Cardiac muscle cell (in vitro differentiated cells and primary cell): ENCODE measurements at regions not wholly inside any gene's neighbourhood (a gene's known extent, or its start where the extent isn't known, plus 50 kb on each side); places are given as distances from the start of the nearest gene placed in this dataset.

ENCODE experiments used
- DNase-seq, 2 donors: peaks; one replicate each; pipeline versions ENCODE4 v3.0.0 to v3.0.0-alpha.2; 2010 to 2017; ENCODE audit warnings: low read depth in 1 of 2, low spot score in 1 of 2
- H3K27ac ChIP-seq: fragments of 200-600 bp; sonication (generic); 2 replicates; pipeline ENCODE4 v1.5.1; 2016
- H3K27me3 ChIP-seq: fragments of 200-600 bp; sonication (generic); 2 replicates; pipeline ENCODE4 v1.6.0; 2016; ENCODE audit warnings: control low read depth
- H3K36me3 ChIP-seq: fragments of 200-600 bp; sonication (generic); 2 replicates; pipeline ENCODE4 v1.5.1; 2016; ENCODE audit warnings: control low read depth
- H3K4me1 ChIP-seq: fragments of 200-600 bp; sonication (generic); 2 replicates; pipeline ENCODE4 v1.8.1; 2017; ENCODE audit warnings: low read depth, mild to moderate bottlenecking, mixed run types
- H3K4me3 ChIP-seq: fragments of 200-600 bp; sonication (generic); 2 replicates; pipeline ENCODE4 v1.5.1; 2016; ENCODE audit warnings: mild to moderate bottlenecking
- H3K9me3 ChIP-seq: fragments of 200-600 bp; sonication (generic); 2 replicates; pipeline ENCODE4 v1.5.1; 2017; ENCODE audit warnings: low read depth, mild to moderate bottlenecking, control low read depth
- CTCF ChIP-seq: IDR thresholded peaks from 2 replicates; pipeline ENCODE4 v1.5.1; 2012; ENCODE audit warnings: low read depth, mild to moderate bottlenecking, low read length

GRCh38 chr10:23606456-23606855 lies 167.6 kb downstream of the OTUD1 start:
- DNase-seq: no peak
- no peak overlapping the region for H3K4me3 ChIP-seq
- no peak for TF ChIP-seq CTCF
- no peaks in the 10 kb centered on the region for H3K27me3 ChIP-seq
- no peaks in the 10 kb centered on the region for H3K36me3 ChIP-seq
- H3K9me3 ChIP-seq: no peaks in the 10 kb centered on the region
- no peaks in the 10 kb centered on the region for H3K4me1 ChIP-seq
- no peak overlapping the region for H3K27ac ChIP-seq

- H3K4me3 ChIP-seq: no peak overlapping the region
- no peaks in the 10 kb centered on the region for H3K27me3 ChIP-seq
- H3K36me3 ChIP-seq: no peaks in the 10 kb centered on the region
- H3K27ac ChIP-seq: no peak overlapping the region
- DNase-seq: no peak
- H3K9me3 ChIP-seq: no peaks in the 10 kb centered on the region
- no peak for TF ChIP-seq CTCF
- no peaks in the 10 kb centered on the region for H3K4me1 ChIP-seq
These were observed 170.1 kb downstream of the OTUD1 start for GRCh38 chr10:23608926-23609325.

GRCh38 chr10:23610626-23611307 lies 171.9 kb downstream of the OTUD1 start:
- Histone ChIP-seq H3K36me3 (no peaks in the 10 kb centered on the region), H3K4me1 (no peaks in the 10 kb centered on the region)
- TF ChIP-seq CTCF: no peak

GRCh38 chr10:23611308-23612029 lies 172.6 kb downstream of the OTUD1 start:
- Histone ChIP-seq H3K27me3 (no peaks in the 10 kb centered on the region), H3K36me3 (no peaks in the 10 kb centered on the region)

More at GRCh38 chr10:23610626-23611307, 171.9 kb downstream of the OTUD1 start:
- H3K27ac ChIP-seq: no peak overlapping the region
- no peaks in the 10 kb centered on the region for H3K27me3 ChIP-seq
- no peaks in the 10 kb centered on the region for H3K9me3 ChIP-seq
- DNase-seq: no peak
- H3K4me3 ChIP-seq: no peak overlapping the region

GRCh38 chr10:23613900-23614299 lies 175.0 kb downstream of the OTUD1 start:
- Histone ChIP-seq H3K36me3 (no peaks in the 10 kb centered on the region), H3K9me3 (no peaks in the 10 kb centered on the region), H3K4me3 (no peak overlapping the region), H3K4me1 (no peaks in the 10 kb centered on the region), H3K27ac (no peak overlapping the region), H3K27me3 (no peaks in the 10 kb centered on the region)
- no peak for TF ChIP-seq CTCF
- DNase-seq: no peak

More at GRCh38 chr10:23611308-23612029, 172.6 kb downstream of the OTUD1 start:
- Histone ChIP-seq H3K4me1 (no peaks in the 10 kb centered on the region), H3K4me3 (no peak overlapping the region), H3K27ac (no peak overlapping the region), H3K9me3 (no peaks in the 10 kb centered on the region)
- TF ChIP-seq CTCF: no peak
- no peak for DNase-seq
